Endometrium (tissue), 2 donors: ENCODE measurements at regions not wholly inside any gene's neighbourhood (a gene's known extent, or its start where the extent isn't known, plus 50 kb on each side); places are given as distances from the start of the nearest gene placed in this dataset.
"Not testable (repeated sequence)": the region's sequence is repeated elsewhere in the genome, so short reads cannot be mapped to it uniquely, and the experiment has no call there.

Source experiments
- FAIRE-seq: peaks from 2 replicates; lab custom pipeline; 2012; peaks lifted over from hg19 to GRCh38; lab: Jason Lieb, UNC
- donor health status: control.
- donor health status: control.

DNA sequence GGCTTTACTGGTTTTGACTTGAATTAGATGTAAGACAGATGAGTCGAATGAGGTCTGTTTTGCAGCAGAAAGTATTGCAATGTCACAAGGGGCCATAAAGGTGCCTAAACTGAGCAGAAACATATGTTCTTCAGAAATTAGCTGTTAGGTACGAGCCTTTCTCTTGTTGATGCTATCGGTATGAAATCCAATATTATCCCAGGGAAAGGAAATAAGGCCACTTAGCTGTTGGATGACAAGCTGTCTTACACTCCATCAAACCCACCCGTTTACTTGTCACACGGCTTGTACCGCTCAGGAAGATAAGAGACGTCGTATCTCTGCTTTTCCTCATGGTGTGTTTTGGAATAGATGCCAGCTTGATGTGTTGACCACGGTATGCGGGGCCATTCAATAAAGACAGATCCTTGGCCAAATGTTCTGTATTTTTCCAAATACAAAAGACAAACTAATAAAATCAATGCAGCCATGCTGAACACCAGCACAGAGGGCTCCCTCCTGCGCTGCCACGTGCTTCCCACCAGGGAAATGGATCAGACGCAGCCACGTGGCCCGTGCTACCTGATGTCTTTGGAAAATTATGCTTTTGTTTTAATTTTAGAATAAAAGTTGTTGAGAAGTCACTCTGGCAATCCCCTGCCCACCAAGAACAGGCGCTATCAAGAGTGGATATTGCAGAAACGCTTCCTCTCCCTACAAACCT, 255.9 kb upstream of the SULF2 start:
- FAIRE-seq = no peak

DNA sequence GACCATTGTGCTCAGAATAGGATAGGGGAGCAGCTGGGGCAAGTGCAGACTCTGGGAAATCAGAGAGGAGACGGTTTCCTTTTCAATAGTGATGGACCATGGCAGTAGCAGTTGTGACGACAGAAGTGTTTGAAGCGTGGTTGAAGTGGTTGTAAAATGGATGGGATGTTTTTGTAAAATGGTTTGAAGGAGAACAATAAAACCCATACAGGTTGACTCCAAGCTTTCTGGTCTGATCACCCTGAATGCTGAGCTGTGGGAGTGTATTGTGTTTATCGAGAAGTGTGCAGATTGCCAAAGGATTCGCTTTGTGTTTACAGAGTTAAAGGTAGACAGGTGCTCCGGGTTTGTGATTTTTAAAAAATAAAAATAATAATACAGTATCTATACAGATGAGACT, 255.2 kb upstream of the SULF2 start:
- FAIRE-seq = no peak

DNA sequence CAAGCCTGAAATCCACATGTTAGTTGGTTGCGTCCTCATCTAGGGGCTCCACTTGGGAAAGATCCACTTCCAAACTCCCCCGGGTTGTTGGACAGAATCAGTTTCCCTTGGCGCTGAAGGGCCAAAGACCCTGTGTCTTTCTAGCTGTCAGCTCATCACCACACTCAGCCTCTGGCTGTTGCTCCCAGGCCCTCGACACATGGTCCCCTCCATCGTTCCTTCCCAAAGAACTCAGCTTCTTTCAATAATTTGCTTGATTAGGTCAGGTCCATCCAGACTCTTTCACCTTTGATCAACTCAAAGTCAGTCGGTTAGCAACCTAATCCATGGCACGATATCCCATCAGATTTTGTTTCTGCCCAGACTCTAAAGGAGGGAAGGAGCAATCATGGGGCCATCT, 254.8 kb upstream of the SULF2 start:
- no peak for FAIRE-seq

GRCh38 chr20:48039514-48039913, 254.2 kb upstream of the SULF2 start:
- FAIRE-seq = no peak

DNA sequence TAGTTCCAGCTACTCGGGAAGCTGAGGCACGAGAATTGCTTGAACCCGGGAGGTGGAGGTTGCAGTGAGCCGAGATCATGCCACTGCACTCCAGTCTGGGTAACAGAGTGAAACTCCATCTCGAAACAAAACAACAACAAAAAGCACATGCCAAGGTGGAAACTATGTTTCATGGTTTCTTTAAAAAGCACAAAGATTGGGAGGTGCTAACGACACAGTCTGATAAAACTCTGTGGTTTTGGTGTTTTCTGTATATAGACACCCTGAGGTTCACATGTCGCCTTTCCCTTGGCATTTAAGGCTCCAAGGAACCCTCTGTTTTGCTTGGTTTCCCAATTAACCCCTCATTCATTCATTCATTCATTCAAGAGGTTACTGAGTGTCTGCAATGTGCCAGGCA, 253.4 kb upstream of the SULF2 start:
- no peak for FAIRE-seq

DNA sequence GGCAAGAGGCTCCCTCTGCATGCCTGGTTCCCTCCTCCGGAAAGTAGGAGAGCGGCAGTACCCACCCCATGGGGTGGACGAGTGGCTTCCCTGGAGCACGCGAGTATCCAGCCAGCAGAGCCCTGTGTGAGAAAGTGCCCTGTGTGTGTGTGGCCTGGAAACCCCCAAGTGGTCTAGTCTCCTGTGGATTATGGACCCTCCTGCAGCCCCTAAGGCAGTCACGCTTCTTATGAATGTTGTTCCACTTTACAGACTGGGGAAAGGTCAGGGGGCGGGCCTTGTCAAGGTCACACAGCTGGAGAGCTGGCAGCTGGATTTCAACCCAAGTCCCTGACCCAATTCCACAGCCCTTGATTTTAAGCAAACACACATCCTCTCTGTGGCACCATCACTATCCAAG, 252.5 kb upstream of the SULF2 start:
- FAIRE-seq = not testable (repeated sequence)

- no peak for FAIRE-seq
These were observed 250.9 kb upstream of the SULF2 start for GRCh38 chr20:48035961-48036731.

- no peak for FAIRE-seq
These were observed 249.5 kb upstream of the SULF2 start for GRCh38 chr20:48034751-48035150.

DNA sequence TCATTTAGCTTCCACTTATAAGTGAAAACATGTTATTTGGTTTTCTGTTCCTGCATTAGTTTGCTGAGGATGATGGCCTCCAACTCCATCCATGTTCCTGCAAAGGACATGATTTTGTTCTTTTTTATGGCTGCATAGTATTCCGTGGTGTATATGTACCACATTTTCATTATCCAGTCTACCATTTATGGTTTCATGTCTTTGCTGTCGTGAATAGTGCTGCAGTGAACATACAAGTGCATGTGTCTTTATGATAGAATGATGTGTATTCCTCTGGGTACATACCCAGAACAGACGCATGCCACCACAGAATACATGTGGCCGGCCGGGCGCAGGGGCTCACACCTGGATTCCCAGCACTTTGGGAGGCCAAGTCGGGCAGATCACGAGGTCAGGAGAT, 247.7 kb upstream of the SULF2 start:
- FAIRE-seq = not testable (repeated sequence)

DNA sequence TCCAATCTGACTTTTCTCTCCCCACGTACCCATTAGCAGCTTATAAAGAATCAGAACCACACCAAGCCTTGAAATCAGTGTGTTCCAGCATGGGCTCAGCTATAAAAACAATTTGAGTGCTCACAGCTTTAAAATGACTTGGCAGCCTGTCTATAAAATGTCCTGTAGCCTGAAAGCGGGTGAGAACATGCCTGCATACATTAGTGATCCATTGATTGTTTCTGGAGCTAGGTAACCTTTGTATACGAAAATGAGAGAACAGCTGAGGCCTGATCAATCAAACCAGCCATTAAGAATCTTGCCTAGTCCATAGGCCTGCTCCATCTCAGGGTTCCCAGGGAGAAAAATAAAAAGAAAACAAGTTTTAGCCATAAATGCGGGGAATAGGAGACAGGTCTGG, 245.8 kb upstream of the SULF2 start:
- no peak for FAIRE-seq

- FAIRE-seq = no peak
These were observed 241.8 kb upstream of the SULF2 start for GRCh38 chr20:48026981-48027592.

GRCh38 chr20:48025661-48026060, 240.4 kb upstream of the SULF2 start:
- peak; percentile 26 for FAIRE-seq

GRCh38 chr20:48025051-48025515, 239.8 kb upstream of the SULF2 start:
- no peak for FAIRE-seq

DNA sequence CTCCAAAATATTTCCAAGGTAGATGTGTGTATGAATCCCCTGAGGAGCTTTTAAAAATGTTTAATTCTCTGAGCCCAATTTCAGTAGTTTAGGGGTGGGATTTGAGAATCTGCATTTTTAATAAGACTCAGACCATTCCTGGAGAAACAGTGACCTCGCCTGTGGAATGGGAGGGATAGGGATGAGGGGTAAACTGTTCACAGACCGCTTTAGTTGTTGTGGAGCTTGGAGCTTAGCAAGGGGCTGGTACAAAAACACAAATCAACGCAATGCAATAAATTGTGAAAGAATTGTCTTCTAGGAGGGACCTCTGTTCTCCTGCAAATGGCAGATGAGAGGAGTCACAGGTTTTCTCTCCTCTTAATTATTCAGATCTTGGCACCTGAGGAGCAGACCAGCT, 239.3 kb upstream of the SULF2 start:
- no peak for FAIRE-seq

- not testable (repeated sequence) for FAIRE-seq
These were observed 235.4 kb upstream of the SULF2 start for GRCh38 chr20:48020696-48021095.

GRCh38 chr20:48019940-48020339, 234.7 kb upstream of the SULF2 start:
- FAIRE-seq = no peak

- FAIRE-seq = no peak
These were observed 234.2 kb upstream of the SULF2 start for GRCh38 chr20:48019496-48019895.

DNA sequence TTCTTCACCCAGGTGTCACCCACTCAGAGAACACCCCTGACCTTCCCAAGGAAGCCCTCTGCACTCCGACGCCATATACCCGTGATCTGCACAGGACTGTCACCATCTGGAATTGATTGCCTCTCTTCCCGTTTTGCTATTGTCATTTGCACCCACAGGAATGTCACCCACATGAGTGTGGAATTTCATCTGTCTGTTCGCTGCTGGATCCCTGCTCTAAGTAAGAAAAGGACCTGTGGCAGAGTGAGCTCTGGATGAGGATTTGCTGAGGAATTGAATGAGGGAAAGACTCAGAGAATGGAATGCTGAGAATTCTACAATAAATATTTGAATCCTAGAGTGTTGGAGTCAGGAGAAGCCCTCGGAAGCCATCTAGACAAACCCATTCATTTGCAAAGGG, 233.6 kb upstream of the SULF2 start:
- not testable (repeated sequence) for FAIRE-seq

DNA sequence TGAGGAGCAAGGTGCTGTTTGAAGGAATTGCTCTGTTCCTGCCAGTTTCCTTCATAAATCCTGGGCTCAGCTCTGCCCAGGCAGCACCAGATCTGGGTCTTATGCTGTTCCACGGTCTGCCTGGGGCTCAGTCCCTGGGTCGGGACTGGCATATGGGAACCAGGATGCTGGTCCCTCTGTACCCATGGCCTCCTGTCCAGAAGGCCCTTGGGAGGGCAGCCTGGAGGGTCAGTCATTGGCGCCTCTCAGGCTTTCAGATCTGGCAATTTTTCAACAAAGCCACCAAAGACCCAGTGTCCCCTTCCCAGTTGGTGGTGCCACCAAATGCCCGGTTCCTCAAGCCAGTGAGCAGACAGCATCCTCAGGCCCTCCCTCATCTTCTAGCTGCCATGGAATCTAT, 232.7 kb upstream of the SULF2 start:
- FAIRE-seq = no peak

DNA sequence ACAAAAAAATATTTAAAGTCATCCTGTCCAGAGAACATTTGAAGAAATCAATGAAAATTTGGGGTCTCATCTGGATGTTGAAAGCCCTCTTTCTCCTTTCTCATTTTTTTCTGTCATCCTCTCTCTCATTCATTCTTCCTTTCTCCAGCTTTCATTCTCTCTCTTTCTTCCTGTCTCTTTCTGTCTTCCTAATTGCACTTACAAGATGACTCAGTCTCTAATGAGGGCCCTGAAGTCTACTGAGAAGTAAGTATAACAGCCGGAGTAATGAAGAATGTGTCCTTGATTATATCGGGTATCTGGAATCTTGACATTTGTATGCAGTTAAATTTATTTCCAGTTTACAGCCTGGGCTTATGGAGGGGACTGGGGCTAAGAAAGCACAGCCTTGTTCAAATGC, 232.2 kb upstream of the SULF2 start:
- FAIRE-seq = no peak

DNA sequence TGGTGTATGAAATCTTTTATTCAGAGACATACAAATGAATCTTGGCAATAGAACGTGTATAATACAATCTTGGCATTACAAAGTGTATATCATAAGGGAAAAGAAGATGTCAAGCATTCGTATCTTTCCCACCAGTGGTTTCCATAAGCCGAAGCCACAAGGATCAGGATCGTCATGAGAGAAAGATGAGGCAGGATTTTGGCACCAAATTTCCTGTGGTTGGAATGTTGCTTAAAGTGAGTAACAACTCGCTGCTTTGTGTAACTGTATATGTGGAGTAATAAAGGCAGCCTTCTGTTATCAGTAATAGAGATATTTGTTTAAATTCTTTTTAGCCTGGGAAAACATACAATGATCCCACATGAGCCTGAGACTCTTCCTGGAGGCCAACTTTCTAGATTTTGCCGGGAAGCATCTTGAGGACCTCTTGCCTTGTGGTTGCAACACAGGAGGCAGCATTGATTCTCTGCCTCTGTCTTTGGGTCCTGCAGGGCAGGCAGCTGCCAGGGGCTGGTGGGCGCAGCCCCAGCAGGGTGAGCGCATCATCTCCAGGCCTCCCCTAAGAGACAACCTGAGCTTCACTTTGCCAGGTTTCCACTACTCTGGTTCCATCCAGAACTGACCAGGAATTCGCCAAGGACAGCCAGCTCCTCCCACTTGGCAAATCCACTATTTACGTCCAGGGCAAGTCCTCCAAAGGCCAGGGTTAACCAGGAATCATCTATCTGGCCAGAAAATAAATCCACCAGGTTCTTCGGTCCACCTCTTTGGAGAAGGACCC, 230.9 kb upstream of the SULF2 start:
- no peak for FAIRE-seq

GRCh38 chr20:48015141-48015910, 230.0 kb upstream of the SULF2 start:
- peak; percentile 74 for FAIRE-seq
